Psoas muscle (tissue), 7 donors: ENCODE measurements at regions not wholly inside any gene's neighbourhood (a gene's known extent, or its start where the extent isn't known, plus 50 kb on each side); places are given as distances from the start of the nearest gene placed in this dataset.

ENCODE experiments used
- ATAC-seq, 4 donors: fragments of 200-7000 bp; cut with Tn5 transposase; one replicate each; pipeline ENCODE4 v1.9.1; 2020; ENCODE audit warnings: moderate library complexity in 3 of 4, mild to moderate bottlenecking in 2 of 4
- DNase-seq, 2 donors: peaks; one replicate each; pipeline ENCODE4 v3.0.0-alpha.2; 2020
- H3K27ac ChIP-seq: fragments of 200-600 bp; one replicate; pipeline ENCODE4 v1.8.0; 2022
- H3K27me3 ChIP-seq, 3 donors: fragments of 200-600 bp in 1 of 3; one replicate each; pipeline versions ENCODE4 v1.6.1 to v1.8.0; 2013 to 2022; ENCODE audit warnings: low read length in 2 of 3, mild to moderate bottlenecking in 2 of 3, moderate library complexity in 1 of 3; ENCODE audit not compliant: insufficient read depth in 3 of 3
- H3K36me3 ChIP-seq, 2 donors: fragments of 200-600 bp in 1 of 2; one replicate each; pipeline versions ENCODE4 v1.6.1 to v1.8.0; 2013 to 2022; ENCODE audit warnings: low read depth in 1 of 2, mild to moderate bottlenecking in 1 of 2, moderate library complexity in 1 of 2; ENCODE audit not compliant: insufficient read depth in 1 of 2
- H3K4me1 ChIP-seq: fragments of 200-600 bp; one replicate; pipeline ENCODE4 v1.8.0; 2022
- H3K4me3 ChIP-seq: fragments of 200-600 bp; one replicate; pipeline ENCODE4 v1.8.0; 2022; ENCODE audit warnings: mild to moderate bottlenecking
- H3K9me3 ChIP-seq: fragments of 200-600 bp; one replicate; pipeline ENCODE4 v1.8.0; 2022
- CTCF ChIP-seq: fragments of 200-600 bp; IDR thresholded peaks from one replicate; pipeline ENCODE4 v1.8.0; 2022; ENCODE audit warnings: antibody characterized with exemption
- WGBS, 3 donors: extraction: QIAGEN DNeasy Blood & Tissue Kit; methylation state at CpG; one replicate each; pipeline versions ENCODE4 v1.1.6 to v1.1.7; 2013; 5-methylcytosine and 5-hydroxymethylcytosine counted together
- intact Hi-C, 2 donors: fragments of 100-400 bp; cut with DNase I; formaldehyde crosslinking; loops; one replicate each; pipeline versions ENCODE4 v1.11.0 to v1.14.2; 2022
- donor health status: healthy with polysubstance abuse.
- donor health status: DM: no; HTN: no; CAD: no; lungs with moderate emphysema.
- donor health status: Bipolar disorder and iron deficiency.
- donor health status: healthy.
- donor health status: DM: yes; HTN: yes; CAD: no.
- donor health status: DM: no; HTN: no; CAD: no.
- donor health status: DM: yes; HTN: yes; CAD: no.

- intact Hi-C loops, result no loop called here
These were observed 360.9 kb downstream of the ARL6IP6 start for GRCh38 chr2:153079315-153079714.

GRCh38 chr2:153077311-153077710 is 358.9 kb downstream of the ARL6IP6 start:
- DNase-seq (no peak), ATAC-seq (no peak)
- H3K9me3 ChIP-seq, result no peaks in the 10 kb centered on the region
- no peaks in the 10 kb centered on the region for H3K36me3 ChIP-seq
- H3K4me3 ChIP-seq, result no peak overlapping the region
- no peak overlapping the region for H3K27ac ChIP-seq
- no peaks in the 10 kb centered on the region for H3K4me1 ChIP-seq
- intact Hi-C loops, result no loop called here
- TF ChIP-seq CTCF, result no peak
- no peaks in the 10 kb centered on the region for H3K27me3 ChIP-seq
- 22 to 23% (median 22%) methylated on average over 2 of the region's 2 CpGs for WGBS, 3 donors

More at GRCh38 chr2:153079315-153079714, 360.9 kb downstream of the ARL6IP6 start:
- ATAC-seq, result no peak
- no peak overlapping the region for H3K4me3 ChIP-seq
- H3K27me3 ChIP-seq, result no peaks in the 10 kb centered on the region
- no peak overlapping the region for H3K27ac ChIP-seq
- H3K36me3 ChIP-seq, result no peaks in the 10 kb centered on the region
- WGBS, 3 donors, result 0 to 83% (median 33%) methylated on average over 1 of the region's 1 CpG
- TF ChIP-seq CTCF, result no peak
- H3K9me3 ChIP-seq, result no peaks in the 10 kb centered on the region
- no peak for DNase-seq
- no peaks in the 10 kb centered on the region for H3K4me1 ChIP-seq

- Histone ChIP-seq H3K4me1 (no peaks in the 10 kb centered on the region), H3K4me3 (no peak overlapping the region), H3K27me3 (no peaks in the 10 kb centered on the region), H3K36me3 (no peaks in the 10 kb centered on the region), H3K9me3 (no peaks in the 10 kb centered on the region), H3K27ac (no peak overlapping the region)
- TF ChIP-seq CTCF, result no peak
- no peak for ATAC-seq
- WGBS, 3 donors, result 87 to 95% (median 88%) methylated on average over 1 of the region's 1 CpG
- intact Hi-C loops, result no loop called here
- no peak for DNase-seq
These were observed 355.8 kb downstream of the ARL6IP6 start for GRCh38 chr2:153074207-153074606.

- ATAC-seq, result no peak
- Histone ChIP-seq H3K36me3 (no peaks in the 10 kb centered on the region), H3K4me1 (no peaks in the 10 kb centered on the region), H3K9me3 (no peaks in the 10 kb centered on the region), H3K27me3 (no peaks in the 10 kb centered on the region), H3K4me3 (no peak overlapping the region), H3K27ac (no peak overlapping the region)
- WGBS, 3 donors, result 45 to 49% (median 46%) methylated on average over 8 of the region's 8 CpGs
- TF ChIP-seq CTCF, result no peak
- DNase-seq, result no peak
- intact Hi-C loops, result no loop called here
These were observed 354.4 kb downstream of the ARL6IP6 start for GRCh38 chr2:153072813-153073212.

GRCh38 chr2:153072077-153072476 is 353.7 kb downstream of the ARL6IP6 start:
- no peak for ATAC-seq
- DNase-seq, result no peak
- H3K36me3 ChIP-seq, result no peaks in the 10 kb centered on the region
- no peaks in the 10 kb centered on the region for H3K27me3 ChIP-seq
- 69 to 71% (median 69%) methylated on average over 6 of the region's 6 CpGs for whole genome bisulfite sequencing, 3 donors
- H3K27ac ChIP-seq, result no peak overlapping the region
- no peaks in the 10 kb centered on the region for H3K9me3 ChIP-seq
- no peaks in the 10 kb centered on the region for H3K4me1 ChIP-seq
- no peak for TF ChIP-seq CTCF
- no peak overlapping the region for H3K4me3 ChIP-seq
- intact Hi-C loops, result no loop called here
